ENCODE measurements at regions not wholly inside any gene's neighbourhood (a gene's known extent, or its start where the extent isn't known, plus 50 kb on each side); places are given as distances from the start of the nearest gene placed in this dataset.

- TF ChIP-seq CTCF (IDR thresholded peaks at IDR 0.05) (no peak), POLR2A (IDR thresholded peaks at IDR 0.05) (no peak)
These were observed 118.7 kb upstream of the WNT4 start for GRCh38 chr1:22261580-22261979.
